Endodermal cell (in vitro differentiated cells): ENCODE measurements at regions not wholly inside any gene's neighbourhood (a gene's known extent, or its start where the extent isn't known, plus 50 kb on each side); places are given as distances from the start of the nearest gene placed in this dataset.

ENCODE experiments used
- DNase-seq: peaks from one replicate; pipeline ENCODE4 v3.0.0-alpha.2; 2017
- H3K27ac ChIP-seq: 2 replicates; pipeline ENCODE4 v1.5.1; 2013; ENCODE audit warnings: mild to moderate bottlenecking, low read depth, low read length, moderate library complexity
- H3K27me3 ChIP-seq: 2 replicates; pipeline ENCODE4 v1.6.1; 2013; ENCODE audit warnings: mild to moderate bottlenecking, low read length, moderate library complexity; ENCODE audit not compliant: insufficient read depth, control insufficient read depth, poor library complexity, severe bottlenecking
- H3K36me3 ChIP-seq: 2 replicates; pipeline ENCODE4 v1.7.0; 2013; ENCODE audit warnings: mild to moderate bottlenecking, low read length, moderate library complexity; ENCODE audit not compliant: control insufficient read depth, insufficient read depth
- H3K4me1 ChIP-seq: one replicate; pipeline ENCODE4 v1.7.0; 2013; ENCODE audit warnings: low read length; ENCODE audit not compliant: control insufficient read depth, insufficient read depth
- H3K4me3 ChIP-seq: 2 replicates; pipeline ENCODE4 v1.5.1; 2013; ENCODE audit warnings: mild to moderate bottlenecking, low read length, moderate library complexity
- H3K9ac ChIP-seq: 2 replicates; pipeline ENCODE4 v1.6.1; 2013; ENCODE audit warnings: mild to moderate bottlenecking, low read length, moderate library complexity; ENCODE audit not compliant: poor library complexity, severe bottlenecking; ENCODE audit errors: extremely low read depth
- H3K9me3 ChIP-seq: 2 replicates; pipeline ENCODE4 v1.6.1; 2013; ENCODE audit warnings: mild to moderate bottlenecking, low read length, moderate library complexity; ENCODE audit not compliant: control insufficient read depth
- H3K27ac Mint-ChIP-seq: 2 replicates; pipeline ENCODE4 v1.8.0; 2020; ENCODE audit warnings: mixed read lengths
- H3K27me3 Mint-ChIP-seq: 2 replicates; pipeline ENCODE4 v1.8.0; 2021; ENCODE audit warnings: mild to moderate bottlenecking, mixed read lengths; ENCODE audit not compliant: insufficient read depth
- H3K36me3 Mint-ChIP-seq: 2 replicates; pipeline ENCODE4 v1.8.0; 2020; ENCODE audit warnings: low read depth, mixed read lengths
- H3K4me1 Mint-ChIP-seq: 2 replicates; pipeline ENCODE4 v1.8.0; 2020; ENCODE audit warnings: mixed read lengths
- H3K4me3 Mint-ChIP-seq: 2 replicates; pipeline ENCODE4 v1.8.0; 2020; ENCODE audit warnings: mild to moderate bottlenecking, moderate library complexity, mixed read lengths
- H3K9me3 Mint-ChIP-seq: 2 replicates; pipeline ENCODE4 v1.8.0; 2020; ENCODE audit warnings: mild to moderate bottlenecking, mixed read lengths
- CTCF ChIP-seq: fragments of 200-600 bp; sonication (generic); conservative IDR thresholded peaks from 2 replicates; pipeline ENCODE4 v1.5.0; 2021; ENCODE audit warnings: antibody characterized with exemption, mild to moderate bottlenecking
- WGBS, 2 experiments: methylation state at CpG; one replicate each; pipeline versions ENCODE4 v1.1.5 to v1.1.7; 2013; ENCODE audit warnings: missing lambda C conversion rate in 2 of 2, mixed read lengths in 1 of 2; ENCODE audit not compliant: insufficient coverage in 1 of 2, insufficient read length in 1 of 2; 5-methylcytosine and 5-hydroxymethylcytosine counted together

DNA sequence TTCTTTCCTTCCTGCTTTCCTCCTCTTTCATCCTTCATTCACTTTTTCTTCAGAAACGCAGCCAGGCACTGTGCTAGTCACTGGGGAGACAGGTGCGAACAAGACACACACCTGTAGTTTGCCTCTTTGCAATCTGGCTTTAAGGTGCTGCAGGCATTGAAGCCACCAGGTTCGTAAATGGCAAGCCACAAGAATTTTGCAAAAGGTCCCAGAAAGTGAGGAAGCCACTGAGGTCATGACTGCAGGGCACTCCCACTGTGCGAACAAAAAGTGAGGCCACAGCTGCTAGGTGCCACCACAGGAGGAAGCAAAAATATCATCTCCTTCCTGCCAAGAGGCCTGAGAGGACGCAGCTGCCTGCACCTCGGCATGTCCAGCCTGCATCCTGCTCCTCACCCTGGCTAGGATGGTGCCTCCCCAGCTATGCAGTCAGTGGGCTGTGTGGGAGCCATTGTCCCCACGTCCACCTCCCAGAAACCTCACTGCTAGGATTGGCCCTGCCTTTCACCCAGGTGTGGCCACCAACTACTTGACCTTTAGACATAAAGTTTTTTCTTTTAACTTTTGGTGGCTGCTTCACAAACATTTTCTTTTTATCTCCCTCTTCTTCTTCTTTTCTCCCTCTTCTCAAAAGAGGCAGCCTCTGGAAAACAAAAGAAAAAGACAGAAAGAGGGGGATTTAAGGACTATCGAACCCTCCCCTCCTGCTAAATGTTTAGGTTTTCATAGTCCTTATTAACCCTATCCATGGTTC is 230.8 kb downstream of the BCAS1 start:
- no peak overlapping the region for H3K4me3 Mint-ChIP-seq

GRCh38 chr20:53838311-53838868 is 232.0 kb downstream of the BCAS1 start:
- no peaks in the 10 kb centered on the region for H3K9me3 ChIP-seq
- WGBS, 2 experiments: 87 to 94% methylated on average over 6 to 12 of the region's 14 CpGs
- H3K27me3 ChIP-seq: no peaks in the 10 kb centered on the region
- Mint-ChIP-seq H3K27me3 (no peaks in the 10 kb centered on the region), H3K9me3 (no peaks in the 10 kb centered on the region), H3K27ac (no peak overlapping the region), H3K4me3 (no peak overlapping the region), H3K36me3 (no peaks in the 10 kb centered on the region), H3K4me1 (no peaks in the 10 kb centered on the region)
- no peaks in the 10 kb centered on the region for H3K36me3 ChIP-seq
- H3K27ac ChIP-seq: no peak overlapping the region
- no peak overlapping the region for H3K4me3 ChIP-seq
- DNase-seq: no peak
- no peak for TF ChIP-seq CTCF
- no peaks in the 10 kb centered on the region for H3K4me1 ChIP-seq
- H3K9ac ChIP-seq: no peak overlapping the region

More for the DNA sequence above, 230.8 kb downstream of the BCAS1 start:
- H3K36me3 Mint-ChIP-seq: no peaks in the 10 kb centered on the region
- peaks cover 7% of the 10 kb centered on the region for H3K9me3 ChIP-seq
- H3K9me3 Mint-ChIP-seq: no peaks in the 10 kb centered on the region
- H3K27me3 ChIP-seq: no peaks in the 10 kb centered on the region
- no peak overlapping the region for H3K27ac Mint-ChIP-seq
- WGBS, 2 experiments: 91 to 93% methylated on average over 6 to 8 of the region's 8 CpGs
- H3K36me3 ChIP-seq: no peaks in the 10 kb centered on the region
- no peak overlapping the region for H3K27ac ChIP-seq
- no peak for DNase-seq
- H3K4me3 ChIP-seq: no peak overlapping the region
- no peak overlapping the region for H3K9ac ChIP-seq
- H3K4me1 ChIP-seq: no peaks in the 10 kb centered on the region
- no peaks in the 10 kb centered on the region for H3K27me3 Mint-ChIP-seq
- no peaks in the 10 kb centered on the region for H3K4me1 Mint-ChIP-seq
- TF ChIP-seq CTCF: no peak

- H3K27me3 ChIP-seq: no peaks in the 10 kb centered on the region
- H3K36me3 ChIP-seq: no peaks in the 10 kb centered on the region
- no peak overlapping the region for H3K9ac ChIP-seq
- Mint-ChIP-seq H3K4me1 (no peaks in the 10 kb centered on the region), H3K4me3 (no peak overlapping the region), H3K36me3 (no peaks in the 10 kb centered on the region), H3K9me3 (no peaks in the 10 kb centered on the region), H3K27me3 (no peaks in the 10 kb centered on the region), H3K27ac (no peak overlapping the region)
- DNase-seq: no peak
- no peaks in the 10 kb centered on the region for H3K9me3 ChIP-seq
- no peak for TF ChIP-seq CTCF
- WGBS, 2 experiments: 86 to 100% methylated on average over 3 to 5 of the region's 5 CpGs
- H3K4me3 ChIP-seq: no peak overlapping the region
- no peaks in the 10 kb centered on the region for H3K4me1 ChIP-seq
- no peak overlapping the region for H3K27ac ChIP-seq
Observed at GRCh38 chr20:53837126-53837826, 233.1 kb downstream of the BCAS1 start.
